ENCODE measurements at regions not wholly inside any gene's neighbourhood (a gene's known extent, or its start where the extent isn't known, plus 50 kb on each side); places are given as distances from the start of the nearest gene placed in this dataset.

- no peak for DNase-seq (ENCODE audit: low spot score)
Observed at GRCh38 chr13:73684286-73684685, 449.9 kb downstream of the KLF12 start.

DNA sequence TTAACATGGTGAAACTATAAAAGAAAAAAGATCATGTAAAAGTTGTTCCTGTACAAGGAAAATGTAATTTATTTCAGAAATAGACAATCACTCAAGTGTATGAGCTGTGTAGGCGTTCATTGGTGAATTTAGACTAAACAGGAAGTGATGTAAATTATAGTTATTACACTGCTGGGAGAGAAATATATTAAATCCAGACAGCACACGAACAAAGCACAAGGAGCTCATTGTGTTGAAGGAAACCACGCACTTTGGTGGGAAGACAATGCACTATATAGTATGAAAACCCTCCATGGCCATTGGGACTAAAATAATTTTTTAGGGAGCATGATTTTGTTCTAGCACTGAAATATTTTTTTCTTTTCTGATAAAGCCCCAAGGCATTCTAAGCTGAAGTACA lies 450.5 kb downstream of the KLF12 start:
- DNase-seq (ENCODE audit: low spot score) = no peak
- TF ChIP-seq, protein P1, sequence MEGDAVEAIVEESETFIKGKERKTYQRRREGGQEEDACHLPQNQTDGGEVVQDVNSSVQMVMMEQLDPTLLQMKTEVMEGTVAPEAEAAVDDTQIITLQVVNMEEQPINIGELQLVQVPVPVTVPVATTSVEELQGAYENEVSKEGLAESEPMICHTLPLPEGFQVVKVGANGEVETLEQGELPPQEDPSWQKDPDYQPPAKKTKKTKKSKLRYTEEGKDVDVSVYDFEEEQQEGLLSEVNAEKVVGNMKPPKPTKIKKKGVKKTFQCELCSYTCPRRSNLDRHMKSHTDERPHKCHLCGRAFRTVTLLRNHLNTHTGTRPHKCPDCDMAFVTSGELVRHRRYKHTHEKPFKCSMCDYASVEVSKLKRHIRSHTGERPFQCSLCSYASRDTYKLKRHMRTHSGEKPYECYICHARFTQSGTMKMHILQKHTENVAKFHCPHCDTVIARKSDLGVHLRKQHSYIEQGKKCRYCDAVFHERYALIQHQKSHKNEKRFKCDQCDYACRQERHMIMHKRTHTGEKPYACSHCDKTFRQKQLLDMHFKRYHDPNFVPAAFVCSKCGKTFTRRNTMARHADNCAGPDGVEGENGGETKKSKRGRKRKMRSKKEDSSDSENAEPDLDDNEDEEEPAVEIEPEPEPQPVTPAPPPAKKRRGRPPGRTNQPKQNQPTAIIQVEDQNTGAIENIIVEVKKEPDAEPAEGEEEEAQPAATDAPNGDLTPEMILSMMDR (IDR thresholded peaks at IDR 0.05; ENCODE audit: extremely low read depth, insufficient read depth, missing control alignments) = no peak

More at GRCh38 chr13:73684286-73684685, 449.9 kb downstream of the KLF12 start:
- TF ChIP-seq, protein P1 (IDR thresholded peaks at IDR 0.05; ENCODE audit: extremely low read depth, insufficient read depth, missing control alignments) = no peak
- in situ Hi-C loops (cut with MboI; ENCODE audit: low pct_unique_long_range_greater_than_20kb, low sequenced_read_pairs, unreplicated experiment) = no loop called here

DNA sequence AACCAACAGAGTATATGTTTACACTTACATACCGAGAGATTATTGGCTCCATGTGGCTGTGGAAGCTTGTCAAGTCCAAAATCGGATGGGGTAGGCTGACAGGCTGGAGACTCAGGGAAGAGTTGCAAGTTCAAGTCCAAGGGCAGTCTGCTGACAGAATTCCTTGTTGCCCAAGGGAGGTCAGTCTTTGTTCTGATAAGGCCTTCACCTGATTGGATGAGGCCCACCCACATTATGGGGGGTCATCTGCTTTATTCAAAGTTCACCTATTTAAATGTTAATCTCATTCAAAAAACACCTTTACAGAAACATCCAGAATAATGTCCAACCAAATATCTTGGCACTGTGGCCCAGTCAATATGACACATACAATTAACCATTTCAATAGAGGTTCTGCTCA lies 452.4 kb downstream of the KLF12 start:
- in situ Hi-C loops (cut with MboI; ENCODE audit: low pct_unique_long_range_greater_than_20kb, low sequenced_read_pairs, unreplicated experiment) = no loop called here
- DNase-seq (ENCODE audit: low spot score) = no peak
- TF ChIP-seq, protein P1 (IDR thresholded peaks at IDR 0.05; ENCODE audit: extremely low read depth, insufficient read depth, missing control alignments) = no peak

More for the DNA sequence above, 450.5 kb downstream of the KLF12 start:
- in situ Hi-C loops (cut with MboI; ENCODE audit: low pct_unique_long_range_greater_than_20kb, low sequenced_read_pairs, unreplicated experiment) = no loop called here

DNA sequence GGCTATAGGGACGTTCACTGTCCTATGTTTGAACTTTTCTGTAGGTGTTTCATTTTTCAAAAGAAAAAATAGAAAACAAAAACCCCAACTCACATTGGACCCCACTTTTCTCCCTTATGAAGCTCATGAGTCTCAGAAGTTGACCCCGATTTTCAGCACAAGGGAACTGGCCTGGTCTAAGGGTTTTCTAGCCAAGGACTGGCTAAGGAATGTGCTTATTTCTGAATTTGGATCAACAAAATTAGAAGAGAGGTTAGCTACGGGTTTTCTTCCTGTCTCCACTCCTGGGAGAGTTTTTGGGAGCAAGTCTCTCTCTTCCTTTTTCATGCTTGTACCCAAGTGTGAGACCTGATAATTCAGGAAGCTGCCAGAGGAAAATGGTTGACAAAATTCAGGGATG lies 453.2 kb downstream of the KLF12 start:
- TF ChIP-seq, protein P1 (IDR thresholded peaks at IDR 0.05; ENCODE audit: extremely low read depth, insufficient read depth, missing control alignments) = no peak
- DNase-seq (ENCODE audit: low spot score) = no peak
- in situ Hi-C loops (cut with MboI; ENCODE audit: low pct_unique_long_range_greater_than_20kb, low sequenced_read_pairs, unreplicated experiment) = no loop called here

- TF ChIP-seq, protein P1 (IDR thresholded peaks at IDR 0.05; ENCODE audit: extremely low read depth, insufficient read depth, missing control alignments) = no peak
- in situ Hi-C loops (cut with MboI; ENCODE audit: low pct_unique_long_range_greater_than_20kb, low sequenced_read_pairs, unreplicated experiment) = no loop called here
- no peak for DNase-seq (ENCODE audit: low spot score)
Observed at GRCh38 chr13:73677048-73677601, 457.1 kb downstream of the KLF12 start.

GRCh38 chr13:73676550-73677047 lies 457.6 kb downstream of the KLF12 start:
- in situ Hi-C loops (cut with MboI; ENCODE audit: low pct_unique_long_range_greater_than_20kb, low sequenced_read_pairs, unreplicated experiment) = no loop called here
- no peak for DNase-seq (ENCODE audit: low spot score)
- TF ChIP-seq, protein P1 (IDR thresholded peaks at IDR 0.05; ENCODE audit: extremely low read depth, insufficient read depth, missing control alignments) = no peak
